Spinal cord (tissue), 9 donors: ENCODE measurements at regions not wholly inside any gene's neighbourhood (a gene's known extent, or its start where the extent isn't known, plus 50 kb on each side); places are given as distances from the start of the nearest gene placed in this dataset.

Source experiments
- DNase-seq, 6 donors: peaks; one replicate each; pipeline versions ENCODE4 v3.0.0 to v3.0.0-alpha.2; 2013 to 2015; ENCODE audit warnings: low spot score in 6 of 6, low read depth in 4 of 6
- H3K27ac ChIP-seq: one replicate; pipeline ENCODE4 v1.5.1; 2013; ENCODE audit warnings: low read depth, low read length, control low read depth
- H3K27me3 ChIP-seq: one replicate; pipeline ENCODE4 v1.6.1; 2013; ENCODE audit warnings: low read length; ENCODE audit not compliant: control insufficient read depth, insufficient read depth
- H3K36me3 ChIP-seq: one replicate; pipeline ENCODE4 v1.6.1; 2013; ENCODE audit warnings: low read length; ENCODE audit not compliant: control insufficient read depth, insufficient read depth
- H3K4me1 ChIP-seq: one replicate; pipeline ENCODE4 v1.6.1; 2013; ENCODE audit warnings: low read length; ENCODE audit not compliant: control insufficient read depth, insufficient read depth
- H3K4me3 ChIP-seq: one replicate; pipeline ENCODE4 v1.5.1; 2013; ENCODE audit warnings: low read depth, low read length, control low read depth
- H3K9me3 ChIP-seq: one replicate; pipeline ENCODE4 v1.6.1; 2013; ENCODE audit warnings: low read length; ENCODE audit not compliant: control insufficient read depth, insufficient read depth
- WGBS: methylation state at CpG from one replicate; pipeline ENCODE4 v1.1.5; 2013; ENCODE audit warnings: missing lambda C conversion rate; ENCODE audit not compliant: insufficient coverage; 5-methylcytosine and 5-hydroxymethylcytosine counted together
- donor health status: healthy.

DNA sequence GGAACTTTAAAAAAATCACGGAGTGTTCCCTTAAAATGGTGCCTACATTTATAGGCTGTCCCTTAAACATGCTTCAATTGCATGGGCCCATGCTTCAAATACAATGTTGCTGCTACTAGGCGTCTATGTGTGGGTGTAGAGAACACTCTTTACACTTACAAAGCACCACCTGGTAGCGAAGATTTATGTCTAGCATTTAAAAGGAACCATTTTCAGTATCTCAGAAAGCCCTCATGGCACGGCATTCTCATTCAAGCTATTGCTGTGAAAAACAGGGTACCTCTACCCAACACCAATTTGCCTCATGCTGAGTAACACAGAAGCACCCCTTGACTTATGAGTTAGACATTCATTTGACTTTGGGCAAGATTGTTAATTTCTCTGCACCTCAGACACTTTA, 112.9 kb upstream of the CNTNAP5 start:
- Histone ChIP-seq H3K9me3 (no peaks in the 10 kb centered on the region), H3K27ac (no peak overlapping the region), H3K36me3 (no peaks in the 10 kb centered on the region), H3K4me1 (no peaks in the 10 kb centered on the region), H3K27me3 (no peaks in the 10 kb centered on the region), H3K4me3 (no peak overlapping the region)
- 40% methylated on average over 1 of the region's 4 CpGs for WGBS
- DNase-seq = peak in 1 of 6 donors; percentile 25

DNA sequence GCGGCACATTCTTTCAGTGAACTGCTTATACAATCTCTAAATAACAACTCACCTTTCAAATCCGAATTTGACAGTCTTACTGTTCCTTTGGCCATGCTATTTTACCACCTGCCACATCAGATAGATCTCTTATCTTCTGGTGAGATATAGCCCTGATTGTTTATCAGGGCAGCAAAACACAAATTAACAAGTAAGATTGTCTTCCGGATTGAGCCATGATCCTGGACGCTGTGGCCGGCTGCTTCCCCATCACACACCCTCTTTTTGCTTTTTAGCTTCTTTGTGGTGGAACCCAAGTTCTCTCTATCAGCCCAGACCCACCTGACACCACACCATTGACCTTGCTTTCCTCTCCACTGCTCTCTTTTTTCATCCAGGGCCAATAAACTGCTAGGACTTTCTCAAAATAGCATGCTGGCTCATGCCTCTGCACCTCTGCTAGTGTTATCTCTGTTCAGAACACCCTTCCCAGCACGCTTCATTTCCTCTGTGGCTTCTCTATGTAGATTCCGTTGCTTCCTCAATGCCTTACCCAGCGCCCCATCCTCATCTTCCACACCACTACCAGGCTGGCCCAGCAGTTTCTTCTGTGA, 111.8 kb upstream of the CNTNAP5 start:
- Histone ChIP-seq H3K27me3 (no peaks in the 10 kb centered on the region), H3K36me3 (no peaks in the 10 kb centered on the region), H3K27ac (no peak overlapping the region), H3K4me1 (no peaks in the 10 kb centered on the region), H3K4me3 (no peak overlapping the region), H3K9me3 (no peaks in the 10 kb centered on the region)
- no peak for DNase-seq
- WGBS = 84% methylated on average over 7 of the region's 8 CpGs

DNA sequence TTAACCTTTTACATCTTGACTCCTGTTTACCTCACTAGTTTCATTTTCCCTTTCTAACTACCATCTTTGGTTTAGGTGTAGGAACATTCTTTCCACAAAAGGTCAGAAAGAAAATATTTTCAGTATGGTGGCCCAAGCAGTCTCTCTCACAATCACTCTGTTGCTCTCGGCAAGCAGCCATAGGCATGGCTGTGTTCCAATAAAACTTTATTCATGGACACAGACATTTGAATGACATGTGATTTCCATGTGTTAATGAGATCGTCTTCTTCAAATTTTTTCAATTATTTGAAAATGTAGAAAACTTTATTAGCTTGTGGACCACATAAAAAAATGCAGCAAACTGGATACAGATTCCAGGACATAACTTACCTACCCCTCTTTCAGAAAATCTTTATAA, 109.7 kb upstream of the CNTNAP5 start:
- H3K4me3 ChIP-seq = no peak overlapping the region
- no peaks in the 10 kb centered on the region for H3K9me3 ChIP-seq
- DNase-seq = no peak
- H3K27me3 ChIP-seq = no peaks in the 10 kb centered on the region
- no peaks in the 10 kb centered on the region for H3K4me1 ChIP-seq
- no peaks in the 10 kb centered on the region for H3K36me3 ChIP-seq
- no CpG with 5 or more reads among the region's 2 CpGs for WGBS
- no peak overlapping the region for H3K27ac ChIP-seq

DNA sequence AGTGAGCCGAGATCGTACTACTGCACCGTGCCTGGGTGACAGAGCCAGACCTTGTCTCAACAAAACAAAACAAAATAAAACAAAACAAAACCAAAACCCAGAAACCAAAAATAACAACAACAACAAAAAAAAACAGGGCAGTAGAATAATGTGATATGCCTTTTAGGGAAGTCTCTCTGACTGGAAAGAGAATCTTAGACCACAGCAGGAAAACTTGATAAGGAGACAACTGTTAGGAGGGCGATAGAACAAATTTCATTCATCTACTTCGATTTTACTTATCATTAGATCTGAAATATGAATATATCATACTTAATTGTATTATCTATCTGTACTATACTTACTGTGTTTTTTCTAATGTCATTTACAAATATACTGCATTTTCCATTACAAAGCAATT, 109.0 kb upstream of the CNTNAP5 start:
- DNase-seq = no peak
- Histone ChIP-seq H3K27ac (no peak overlapping the region), H3K4me3 (no peak overlapping the region), H3K9me3 (no peaks in the 10 kb centered on the region), H3K36me3 (no peaks in the 10 kb centered on the region), H3K4me1 (no peaks in the 10 kb centered on the region), H3K27me3 (no peaks in the 10 kb centered on the region)
- no CpG with 5 or more reads among the region's 5 CpGs for WGBS

GRCh38 chr2:123916531-123916930, 108.6 kb upstream of the CNTNAP5 start:
- H3K9me3 ChIP-seq = no peaks in the 10 kb centered on the region
- H3K4me1 ChIP-seq = no peaks in the 10 kb centered on the region
- no peak overlapping the region for H3K4me3 ChIP-seq
- no peak overlapping the region for H3K27ac ChIP-seq
- no peaks in the 10 kb centered on the region for H3K36me3 ChIP-seq
- H3K27me3 ChIP-seq = no peaks in the 10 kb centered on the region
- no CpG with 5 or more reads among the region's 1 CpG for WGBS
- DNase-seq = peak in 2 of 6 donors; percentile 6 to 26

- no peak for DNase-seq
- 48% methylated on average over 2 of the region's 2 CpGs for WGBS
- H3K4me3 ChIP-seq = no peak overlapping the region
- no peaks in the 10 kb centered on the region for H3K27me3 ChIP-seq
- no peaks in the 10 kb centered on the region for H3K4me1 ChIP-seq
- no peak overlapping the region for H3K27ac ChIP-seq
- H3K36me3 ChIP-seq = no peaks in the 10 kb centered on the region
- no peaks in the 10 kb centered on the region for H3K9me3 ChIP-seq
These were observed 107.8 kb upstream of the CNTNAP5 start for GRCh38 chr2:123917241-123917640.

- Histone ChIP-seq H3K27ac (no peak overlapping the region), H3K27me3 (no peaks in the 10 kb centered on the region), H3K36me3 (no peaks in the 10 kb centered on the region), H3K4me1 (no peaks in the 10 kb centered on the region), H3K9me3 (no peaks in the 10 kb centered on the region), H3K4me3 (no peak overlapping the region)
- peak in 1 of 6 donors; percentile 52 for DNase-seq
- 100% methylated on average over 1 of the region's 2 CpGs for WGBS
These were observed 96.7 kb upstream of the CNTNAP5 start for GRCh38 chr2:123928358-123928757.

DNA sequence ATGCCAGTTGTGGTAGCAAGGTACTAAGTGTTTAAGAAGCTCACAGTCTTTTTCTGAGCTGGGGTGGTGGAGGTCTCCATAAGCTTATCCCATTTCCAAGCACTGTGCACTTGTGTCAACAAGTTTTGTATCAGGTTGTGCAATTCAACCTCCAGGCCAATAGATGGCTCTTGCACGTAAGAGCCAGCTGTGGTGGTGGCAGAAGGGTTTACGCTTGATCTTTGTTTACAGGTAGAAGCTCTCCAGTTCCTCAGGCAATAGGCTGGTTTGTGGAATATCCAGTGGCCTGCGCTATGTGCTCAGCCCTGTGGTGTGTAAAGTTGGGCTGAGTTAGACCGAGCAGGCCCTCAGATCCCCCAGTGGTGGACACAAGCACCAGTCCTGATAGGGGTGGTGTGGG, 89.7 kb upstream of the CNTNAP5 start:
- Histone ChIP-seq H3K36me3 (no peaks in the 10 kb centered on the region), H3K4me3 (no peak overlapping the region), H3K27me3 (no peaks in the 10 kb centered on the region), H3K4me1 (no peaks in the 10 kb centered on the region), H3K9me3 (no peaks in the 10 kb centered on the region), H3K27ac (no peak overlapping the region)
- 91% methylated on average over 4 of the region's 4 CpGs for WGBS
- no peak for DNase-seq

DNA sequence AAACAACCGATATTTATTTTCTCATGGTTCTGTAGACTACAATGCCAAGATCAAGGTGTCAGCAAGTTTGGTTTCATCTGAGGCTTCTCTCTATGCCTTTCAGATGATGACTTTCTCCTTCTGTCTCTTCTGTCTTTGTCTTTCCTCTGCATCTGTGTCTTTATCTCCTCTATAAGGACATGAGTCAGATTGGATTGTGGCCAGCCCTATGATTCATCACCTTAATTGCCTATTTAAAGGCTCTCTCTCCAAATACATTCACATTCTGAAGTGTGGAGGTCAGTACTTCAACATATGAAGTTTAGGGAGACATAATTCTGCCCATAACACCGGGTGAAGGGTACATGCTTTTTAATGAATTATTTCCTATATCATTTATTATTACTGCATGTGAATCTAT, 71.2 kb upstream of the CNTNAP5 start:
- WGBS = 100% methylated on average over 1 of the region's 2 CpGs
- no peaks in the 10 kb centered on the region for H3K4me1 ChIP-seq
- H3K36me3 ChIP-seq = no peaks in the 10 kb centered on the region
- H3K4me3 ChIP-seq = no peak overlapping the region
- no peak overlapping the region for H3K27ac ChIP-seq
- peak in 1 of 6 donors; percentile 2 for DNase-seq
- H3K27me3 ChIP-seq = no peaks in the 10 kb centered on the region
- H3K9me3 ChIP-seq = no peaks in the 10 kb centered on the region

GRCh38 chr2:123958011-123958410, 67.1 kb upstream of the CNTNAP5 start:
- no peak for DNase-seq
- no peak overlapping the region for H3K4me3 ChIP-seq
- H3K27me3 ChIP-seq = no peaks in the 10 kb centered on the region
- 71% methylated on average over 2 of the region's 4 CpGs for WGBS
- no peaks in the 10 kb centered on the region for H3K9me3 ChIP-seq
- no peak overlapping the region for H3K27ac ChIP-seq
- H3K36me3 ChIP-seq = no peaks in the 10 kb centered on the region
- no peaks in the 10 kb centered on the region for H3K4me1 ChIP-seq
